Esophagus squamous epithelium (tissue), 4 donors: ENCODE measurements at regions not wholly inside any gene's neighbourhood (a gene's known extent, or its start where the extent isn't known, plus 50 kb on each side); places are given as distances from the start of the nearest gene placed in this dataset.

Source experiments
- CTCF ChIP-seq, 6 experiments: fragments of 450-650 bp in 4 of 6; fragments of 200-600 bp in 2 of 6; sonication (generic) in 2 of 6; IDR thresholded peaks; one replicate each; pipeline ENCODE4 v1.5.1; 2016 to 2019; ENCODE audit warnings: antibody characterized with exemption in 6 of 6, mild to moderate bottlenecking in 4 of 6, moderate library complexity in 4 of 6
- POLR2A ChIP-seq, 4 donors: fragments of 450-650 bp; IDR thresholded peaks; one replicate each; pipeline ENCODE4 v1.6.1; 2017; ENCODE audit warnings: antibody characterized with exemption in 4 of 4, mild to moderate bottlenecking in 4 of 4, moderate library complexity in 3 of 4

GRCh38 chr12:77249892-77250291 is 184.5 kb upstream of the E2F7 start:
- TF ChIP-seq POLR2A (IDR thresholded peaks at IDR 0.05) (no peak), CTCF (IDR thresholded peaks at IDR 0.05) (no peak)
